ENCODE measurements at regions not wholly inside any gene's neighbourhood (a gene's known extent, or its start where the extent isn't known, plus 50 kb on each side); places are given as distances from the start of the nearest gene placed in this dataset.

- peak in 2 of 8 experiments; percentile 39 to 56 for ATAC-seq (replicated peaks in 6 of 8)
- 0 to 57% (median 20%) methylated on average over 1 of the region's 1 CpG; no CpG with 5 or more reads in 3 of the 10 experiments for WGBS, 10 experiments
- H3K4me3 ChIP-seq, result no peak overlapping the region
Measured at GRCh38 chr2:5330961-5331360, 361.2 kb upstream of the SOX11 start.

DNA sequence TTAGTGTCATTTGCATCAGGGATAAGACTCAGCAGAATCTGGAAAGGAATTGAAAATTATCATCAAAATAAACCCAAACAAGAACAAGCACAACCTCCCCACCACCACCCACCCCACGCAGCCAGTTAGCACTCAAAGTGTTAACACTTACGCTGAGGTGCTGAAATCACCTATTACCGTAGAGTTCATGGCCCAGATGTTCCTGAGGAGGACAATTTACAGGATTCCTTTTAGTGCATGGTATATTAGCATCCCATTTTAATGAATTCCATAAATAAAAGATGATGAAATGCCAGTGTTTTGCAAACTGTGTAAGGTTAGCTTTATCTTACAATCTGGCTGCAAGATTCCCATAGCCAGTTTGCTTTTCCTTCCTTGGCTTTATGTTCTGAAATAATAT, 359.3 kb upstream of the SOX11 start:
- ATAC-seq (replicated peaks in 6 of 8), result peak in 3 of 8 experiments; percentile 36 to 74 (median 60)
- in situ Hi-C loops (cut with MboI; ENCODE audit: low pct_unique_long_range_greater_than_20kb in 2 of 9, low sequenced_read_pairs in 9 of 9, unreplicated experiment in 9 of 9), result no loop called here

More at GRCh38 chr2:5330961-5331360, 361.2 kb upstream of the SOX11 start:
- in situ Hi-C loops (cut with MboI; ENCODE audit: low pct_unique_long_range_greater_than_20kb in 2 of 9, low sequenced_read_pairs in 9 of 9, unreplicated experiment in 9 of 9), result no loop called here
- Histone ChIP-seq H3K27ac (no peak overlapping the region), H3K4me1 (replicated peaks in 1 of 2) (peaks cover 4 to 17% of the 10 kb centered on the region in 2 donors)

DNA sequence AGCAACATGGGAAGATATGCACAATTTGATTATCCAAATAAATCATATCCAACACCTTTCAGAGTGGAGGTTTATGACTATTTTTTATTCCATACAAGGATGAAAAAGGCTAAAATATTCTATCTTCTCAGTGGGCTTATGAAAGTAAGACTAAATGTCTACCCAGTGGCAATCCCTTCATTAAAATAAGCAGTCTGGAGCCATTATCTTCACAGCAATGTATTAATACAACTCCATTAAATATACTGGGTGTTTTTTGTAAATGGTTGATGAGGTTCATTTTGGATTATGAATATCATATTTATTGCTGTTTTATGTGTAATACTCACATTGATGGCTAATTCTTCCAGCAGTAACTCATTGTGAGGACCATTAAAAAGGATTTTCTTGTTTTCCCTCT, 352.7 kb upstream of the SOX11 start:
- no peak overlapping the region for H3K27ac ChIP-seq
- ATAC-seq (replicated peaks in 6 of 8), result peak in 1 of 8 experiments; percentile 61
- in situ Hi-C loops (cut with MboI; ENCODE audit: low pct_unique_long_range_greater_than_20kb in 2 of 9, low sequenced_read_pairs in 9 of 9, unreplicated experiment in 9 of 9), result no loop called here
- H3K4me1 ChIP-seq (replicated peaks in 1 of 2), result no peaks in the 10 kb centered on the region
- H3K4me3 ChIP-seq, result no peak overlapping the region

More for the DNA sequence above, 359.3 kb upstream of the SOX11 start:
- Histone ChIP-seq H3K4me1 (replicated peaks in 1 of 2) (peaks cover 4 to 17% of the 10 kb centered on the region in 2 donors), H3K27ac (no peak overlapping the region), H3K4me3 (no peak overlapping the region)
- 0 to 31% (median 18%) methylated on average over 1 to 2 of the region's 3 CpGs; no CpG with 5 or more reads in 6 of the 10 experiments for WGBS, 10 experiments

DNA sequence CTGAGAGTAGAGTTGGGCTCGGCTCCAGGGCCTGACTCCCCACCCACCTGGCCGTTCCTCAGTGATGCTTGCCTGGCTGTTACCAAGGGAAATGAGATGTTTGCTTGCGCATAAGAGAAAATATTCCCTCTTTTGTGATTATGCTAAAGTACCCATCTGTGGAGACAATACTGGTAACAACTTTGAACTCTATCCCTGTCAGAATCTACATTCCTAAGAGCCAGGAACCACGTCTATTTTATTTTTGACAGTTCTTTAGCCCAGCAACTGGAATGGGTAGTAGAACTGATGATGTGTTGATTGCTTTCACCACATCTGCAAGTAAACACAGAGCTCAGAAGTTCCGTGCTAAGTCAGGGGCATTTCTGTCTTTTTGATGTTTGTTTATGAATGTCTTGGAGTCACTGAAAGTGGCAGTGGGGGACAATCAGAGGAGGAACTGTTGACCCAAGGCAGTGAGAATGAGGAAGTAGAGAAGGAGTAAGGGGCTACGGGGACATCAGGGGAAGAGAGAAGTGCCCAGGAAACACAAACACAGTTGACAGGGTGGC, 348.3 kb upstream of the SOX11 start:
- 0 to 100% (median 48%) methylated on average over 1 to 5 of the region's 6 CpGs for WGBS, 10 experiments
- no peak overlapping the region for H3K4me3 ChIP-seq
- ATAC-seq (replicated peaks in 6 of 8), result peak in 3 of 8 experiments; percentile 48 to 86 (median 50)
- H3K4me1 ChIP-seq (replicated peaks in 1 of 2), result peaks cover 0 to 6% of the 10 kb centered on the region in 2 donors
- in situ Hi-C loops (cut with MboI; ENCODE audit: low pct_unique_long_range_greater_than_20kb in 2 of 9, low sequenced_read_pairs in 9 of 9, unreplicated experiment in 9 of 9), result no loop called here
- H3K27ac ChIP-seq, result no peak overlapping the region

GRCh38 chr2:5352286-5352685, 339.9 kb upstream of the SOX11 start:
- Histone ChIP-seq H3K4me1 (replicated peaks in 1 of 2) (peaks cover 4 to 10% of the 10 kb centered on the region in 2 donors), H3K4me3 (no peak overlapping the region), H3K27ac (no peak overlapping the region)
- WGBS, 10 experiments, result 29 to 93% (median 80%) methylated on average over 1 to 2 of the region's 2 CpGs; no CpG with 5 or more reads in 3 of the 10 experiments
- in situ Hi-C loops (cut with MboI; ENCODE audit: low pct_unique_long_range_greater_than_20kb in 2 of 9, low sequenced_read_pairs in 9 of 9, unreplicated experiment in 9 of 9), result no loop called here
- no peak for ATAC-seq (replicated peaks in 6 of 8)

DNA sequence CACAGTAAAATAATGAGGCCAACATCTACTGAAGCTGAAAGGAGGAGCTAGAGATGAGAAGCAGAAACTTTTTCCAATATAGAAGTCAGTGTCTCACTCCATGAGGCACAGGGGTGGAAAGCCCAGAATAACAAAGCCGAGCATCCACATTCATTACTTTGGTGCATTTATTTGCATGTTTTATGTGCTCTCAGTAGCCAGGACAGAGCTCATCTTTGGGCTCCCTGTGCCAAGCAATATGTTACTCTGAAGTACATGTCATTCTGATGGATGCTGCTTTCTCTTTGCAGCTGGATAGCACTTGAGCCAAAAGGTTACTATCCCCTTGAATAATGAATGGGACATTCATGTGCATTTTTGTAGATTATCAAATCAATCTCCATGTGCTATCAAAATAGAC, 338.6 kb upstream of the SOX11 start:
- peak in 6 of 8 experiments; percentile 43 to 67 (median 56) for ATAC-seq (replicated peaks in 6 of 8)
- Histone ChIP-seq H3K4me3 (no peak overlapping the region), H3K27ac (no peak overlapping the region), H3K4me1 (replicated peaks in 1 of 2) (peaks cover 4 to 10% of the 10 kb centered on the region in 2 donors)
- in situ Hi-C loops (cut with MboI; ENCODE audit: low pct_unique_long_range_greater_than_20kb in 2 of 9, low sequenced_read_pairs in 9 of 9, unreplicated experiment in 9 of 9), result no loop called here
- WGBS, 10 experiments, result 0 to 17% (median 0%) methylated on average over 1 of the region's 1 CpG; no CpG with 5 or more reads in 4 of the 10 experiments

DNA sequence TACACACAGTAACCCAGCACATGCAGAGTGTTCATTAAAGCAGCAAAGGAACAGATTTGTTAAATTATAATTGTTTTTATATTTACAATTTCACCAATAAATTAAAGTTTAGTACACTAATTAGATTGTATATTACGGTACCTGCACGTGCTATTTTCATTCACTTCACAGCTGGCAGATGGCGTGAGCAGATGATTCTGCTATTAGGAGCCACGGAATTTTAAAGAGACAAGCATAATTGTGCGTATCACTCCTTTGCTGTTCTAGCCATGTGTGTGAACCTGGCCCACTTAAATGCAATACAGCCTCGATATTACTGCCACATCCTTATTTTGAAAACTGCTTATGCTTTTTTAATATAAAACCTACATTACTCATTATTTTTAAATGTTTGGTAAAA, 332.8 kb upstream of the SOX11 start:
- no peak overlapping the region for H3K27ac ChIP-seq
- peak overlapping the region in 1 of 5 donors; percentile 9 for H3K4me3 ChIP-seq
- in situ Hi-C loops (cut with MboI; ENCODE audit: low pct_unique_long_range_greater_than_20kb in 2 of 9, low sequenced_read_pairs in 9 of 9, unreplicated experiment in 9 of 9), result no loop called here
- peaks cover 5 to 15% of the 10 kb centered on the region in 2 donors for H3K4me1 ChIP-seq (replicated peaks in 1 of 2)
- WGBS, 10 experiments, result 11 to 62% (median 41%) methylated on average over 4 to 6 of the region's 6 CpGs; no CpG with 5 or more reads in 2 of the 10 experiments
- ATAC-seq (replicated peaks in 6 of 8), result peak in 5 of 8 experiments; percentile 29 to 75 (median 59)

- Histone ChIP-seq H3K4me3 (no peak overlapping the region), H3K27ac (no peak overlapping the region), H3K4me1 (replicated peaks in 1 of 2) (peaks cover 5 to 15% of the 10 kb centered on the region in 2 donors)
- in situ Hi-C loops (cut with MboI; ENCODE audit: low pct_unique_long_range_greater_than_20kb in 2 of 9, low sequenced_read_pairs in 9 of 9, unreplicated experiment in 9 of 9), result no loop called here
- 0 to 94% (median 63%) methylated on average over 1 to 5 of the region's 9 CpGs; no CpG with 5 or more reads in 1 of the 10 experiments for WGBS, 10 experiments
- no peak for ATAC-seq (replicated peaks in 6 of 8)
Measured at GRCh38 chr2:5360081-5360480, 332.1 kb upstream of the SOX11 start.

- WGBS, 10 experiments, result 58 to 100% (median 86%) methylated on average over 1 to 4 of the region's 4 CpGs; no CpG with 5 or more reads in 3 of the 10 experiments
- Histone ChIP-seq H3K4me1 (replicated peaks in 1 of 2) (peaks cover 7 to 13% of the 10 kb centered on the region in 2 donors), H3K27ac (no peak overlapping the region), H3K4me3 (no peak overlapping the region)
- no peak for ATAC-seq (replicated peaks in 6 of 8)
- in situ Hi-C loops (cut with MboI; ENCODE audit: low pct_unique_long_range_greater_than_20kb in 2 of 9, low sequenced_read_pairs in 9 of 9, unreplicated experiment in 9 of 9), result no loop called here
Measured at GRCh38 chr2:5364361-5364760, 327.8 kb upstream of the SOX11 start.

- no peak overlapping the region for H3K4me3 ChIP-seq
- WGBS, 10 experiments, result 0 to 100% (median 37%) methylated on average over 1 to 15 of the region's 20 CpGs; no CpG with 5 or more reads in 1 of the 10 experiments
- H3K27ac ChIP-seq, result no peak overlapping the region
- H3K4me1 ChIP-seq (replicated peaks in 1 of 2), result peaks cover 7 to 15% of the 10 kb centered on the region in 2 donors
- in situ Hi-C loops (cut with MboI; ENCODE audit: low pct_unique_long_range_greater_than_20kb in 2 of 9, low sequenced_read_pairs in 9 of 9, unreplicated experiment in 9 of 9), result no loop called here
- peak; percentile 62 to 99 (median 88) for ATAC-seq (replicated peaks in 6 of 8)
Measured at GRCh38 chr2:5365871-5366461, 326.2 kb upstream of the SOX11 start.

DNA sequence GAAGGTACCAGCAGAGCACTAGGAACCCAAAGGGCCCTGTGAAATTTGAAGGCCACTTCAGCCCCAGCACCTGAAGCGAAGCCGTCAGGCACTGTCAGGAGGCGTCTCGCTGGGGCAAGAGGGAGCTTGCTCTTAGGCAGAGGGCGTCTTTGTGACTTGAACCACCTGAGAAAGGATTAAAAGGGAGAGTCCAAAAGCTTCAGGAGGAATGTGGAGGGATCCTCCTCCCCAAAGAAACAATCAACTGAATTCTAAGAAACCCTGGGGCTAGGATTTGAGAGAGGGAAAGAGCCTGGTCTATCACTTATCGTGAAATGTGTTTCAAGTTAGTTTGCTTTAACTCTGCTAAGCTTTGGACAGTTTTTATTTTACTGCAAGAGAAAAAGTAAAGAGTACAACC, 324.9 kb upstream of the SOX11 start:
- Histone ChIP-seq H3K4me3 (no peak overlapping the region), H3K4me1 (replicated peaks in 1 of 2) (peaks cover 17 to 19% of the 10 kb centered on the region in 2 donors), H3K27ac (no peak overlapping the region)
- 50 to 100% (median 97%) methylated on average over 1 to 6 of the region's 6 CpGs; no CpG with 5 or more reads in 5 of the 10 experiments for WGBS, 10 experiments
- in situ Hi-C loops (cut with MboI; ENCODE audit: low pct_unique_long_range_greater_than_20kb in 2 of 9, low sequenced_read_pairs in 9 of 9, unreplicated experiment in 9 of 9), result no loop called here
- ATAC-seq (replicated peaks in 6 of 8), result no peak

DNA sequence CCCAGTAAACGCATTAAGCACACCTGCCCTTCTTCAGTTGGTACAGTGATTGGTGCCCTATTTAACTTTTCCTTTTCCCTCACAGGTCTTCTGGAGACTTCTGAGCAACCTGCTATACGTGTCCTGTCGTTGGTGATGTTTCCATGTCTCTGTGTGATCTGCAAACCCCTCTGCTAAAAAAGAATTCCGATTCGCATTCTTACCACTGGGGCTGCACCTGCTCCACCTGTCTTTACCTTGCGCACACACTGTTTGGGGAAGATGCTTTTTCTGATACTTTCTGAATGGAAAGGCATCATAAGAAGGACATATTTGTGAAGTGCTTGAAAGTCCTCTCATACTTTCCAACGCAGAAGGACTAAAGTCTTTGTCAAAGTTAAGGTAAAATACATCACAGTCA, 323.9 kb upstream of the SOX11 start:
- Histone ChIP-seq H3K4me3 (no peak overlapping the region), H3K27ac (no peak overlapping the region), H3K4me1 (replicated peaks in 1 of 2) (peaks cover 22 to 24% of the 10 kb centered on the region in 2 donors)
- WGBS, 10 experiments, result 13 to 100% (median 86%) methylated on average over 1 to 7 of the region's 7 CpGs; no CpG with 5 or more reads in 1 of the 10 experiments
- ATAC-seq (replicated peaks in 6 of 8), result no peak
- in situ Hi-C loops (cut with MboI; ENCODE audit: low pct_unique_long_range_greater_than_20kb in 2 of 9, low sequenced_read_pairs in 9 of 9, unreplicated experiment in 9 of 9), result no loop called here

DNA sequence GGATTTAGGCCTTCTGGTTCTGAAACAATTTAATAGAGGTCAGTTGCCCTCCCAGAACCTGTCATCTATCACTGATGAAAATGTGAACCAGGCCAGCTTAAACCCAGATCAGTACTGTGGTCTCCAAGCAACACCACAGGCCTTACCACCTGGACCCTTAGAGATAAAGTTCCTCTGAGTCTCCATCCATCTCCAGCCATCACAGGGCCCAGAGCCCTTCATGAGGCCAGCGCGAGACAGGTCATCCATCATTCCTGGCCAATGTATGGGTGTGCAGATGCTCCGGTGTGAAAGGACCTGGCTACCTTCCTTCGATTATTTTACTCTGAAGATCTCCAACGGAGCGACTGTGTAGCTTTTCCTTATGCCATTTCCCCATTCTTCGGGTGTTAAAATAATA, 322.7 kb upstream of the SOX11 start:
- in situ Hi-C loops (cut with MboI; ENCODE audit: low pct_unique_long_range_greater_than_20kb in 2 of 9, low sequenced_read_pairs in 9 of 9, unreplicated experiment in 9 of 9), result no loop called here
- ATAC-seq (replicated peaks in 6 of 8), result peak in 2 of 8 experiments; percentile 51 to 57
- Histone ChIP-seq H3K27ac (no peak overlapping the region), H3K4me1 (replicated peaks in 1 of 2) (peaks cover 25 to 31% of the 10 kb centered on the region in 2 donors), H3K4me3 (no peak overlapping the region)
- 43 to 80% (median 64%) methylated on average over 2 to 6 of the region's 7 CpGs; no CpG with 5 or more reads in 3 of the 10 experiments for WGBS, 10 experiments

Measured in motor neuron (in vitro differentiated cells).